Trophoblast cell (in vitro differentiated cells and primary cell): ENCODE measurements at regions not wholly inside any gene's neighbourhood (a gene's known extent, or its start where the extent isn't known, plus 50 kb on each side); places are given as distances from the start of the nearest gene placed in this dataset.

Experiments
- DNase-seq, 2 donors: peaks; one replicate each; pipeline ENCODE4 v3.0.0-alpha.2; 2016
- H2AFZ ChIP-seq: 2 replicates; pipeline ENCODE4 v1.6.1; 2013; ENCODE audit warnings: low read length, moderate library complexity, mild to moderate bottlenecking; ENCODE audit not compliant: insufficient read depth, poor library complexity
- H2AK5ac ChIP-seq: 2 replicates; pipeline ENCODE4 v1.6.1; 2013; ENCODE audit warnings: mild to moderate bottlenecking, low read length
- H2BK120ac ChIP-seq: 2 replicates; pipeline ENCODE4 v1.6.1; 2013; ENCODE audit warnings: low read length, mild to moderate bottlenecking, moderate library complexity; ENCODE audit not compliant: insufficient read depth, poor library complexity
- H2BK12ac ChIP-seq: 2 replicates; pipeline ENCODE4 v1.6.1; 2013; ENCODE audit warnings: mild to moderate bottlenecking, low read length, moderate library complexity
- H2BK5ac ChIP-seq: 2 replicates; pipeline ENCODE4 v1.6.1; 2013; ENCODE audit warnings: low read length, low read depth, moderate library complexity, mild to moderate bottlenecking; ENCODE audit not compliant: poor library complexity
- H3K14ac ChIP-seq: 2 replicates; pipeline ENCODE4 v1.6.1; 2013; ENCODE audit warnings: mild to moderate bottlenecking, low read length
- H3K18ac ChIP-seq: 2 replicates; pipeline ENCODE4 v1.6.1; 2013; ENCODE audit warnings: mild to moderate bottlenecking, low read length
- H3K23ac ChIP-seq: 2 replicates; pipeline ENCODE4 v1.6.1; 2013; ENCODE audit warnings: low read length
- H3K27ac ChIP-seq: 2 replicates; pipeline ENCODE4 v1.5.1; 2013; ENCODE audit warnings: low read depth, mild to moderate bottlenecking, inconsistent platforms, low read length, moderate library complexity
- H3K27me3 ChIP-seq: 2 replicates; pipeline ENCODE4 v1.6.1; 2013; ENCODE audit warnings: inconsistent platforms, mild to moderate bottlenecking, low read length, moderate library complexity; ENCODE audit not compliant: insufficient read depth
- H3K36me3 ChIP-seq, 2 experiments: 1 replicate in 1 of 2; 2 replicates in 1 of 2; pipeline ENCODE4 v1.6.1; 2013; ENCODE audit warnings: low read length in 2 of 2, mild to moderate bottlenecking in 2 of 2, moderate library complexity in 1 of 2; ENCODE audit not compliant: insufficient read depth in 2 of 2, control insufficient read depth in 1 of 2
- H3K4ac ChIP-seq: 2 replicates; pipeline ENCODE4 v1.6.1; 2013; ENCODE audit warnings: low read depth, mild to moderate bottlenecking, low read length, moderate library complexity
- H3K4me1 ChIP-seq, 2 experiments: 1 replicate in 1 of 2; 2 replicates in 1 of 2; pipeline ENCODE4 v1.6.1; 2013; ENCODE audit warnings: low read length in 2 of 2, mild to moderate bottlenecking in 2 of 2, moderate library complexity in 1 of 2; ENCODE audit not compliant: insufficient read depth in 2 of 2, control insufficient read depth in 1 of 2
- H3K4me2 ChIP-seq: 2 replicates; pipeline ENCODE4 v1.6.1; 2013; ENCODE audit warnings: inconsistent platforms, mild to moderate bottlenecking, low read length, moderate library complexity
- H3K4me3 ChIP-seq: 2 replicates; pipeline ENCODE4 v1.5.1; 2013; ENCODE audit warnings: mild to moderate bottlenecking, low read depth, low read length, inconsistent platforms
- H3K79me1 ChIP-seq: one replicate; pipeline ENCODE4 v1.6.1; 2013; ENCODE audit warnings: low read length
- H3K79me2 ChIP-seq: 2 replicates; pipeline ENCODE4 v1.6.1; 2013; ENCODE audit warnings: low read length, mild to moderate bottlenecking; ENCODE audit not compliant: control insufficient read depth, insufficient read depth, poor library complexity
- H3K9ac ChIP-seq: 2 replicates; pipeline ENCODE4 v1.6.1; 2013; ENCODE audit warnings: mild to moderate bottlenecking, low read length
- H3K9me3 ChIP-seq: 2 replicates; pipeline ENCODE4 v1.6.1; 2013; ENCODE audit warnings: low read depth, mild to moderate bottlenecking, control low read depth, inconsistent platforms, low read length; ENCODE audit not compliant: insufficient read depth
- H4K12ac ChIP-seq: 2 replicates; pipeline ENCODE4 v1.6.1; 2013; ENCODE audit warnings: low read depth, mild to moderate bottlenecking, low read length, moderate library complexity
- H4K8ac ChIP-seq: 2 replicates; pipeline ENCODE4 v1.6.1; 2013; ENCODE audit warnings: low read depth, mild to moderate bottlenecking, low read length, moderate library complexity
- H4K91ac ChIP-seq: one replicate; pipeline ENCODE4 v1.6.1; 2013; ENCODE audit warnings: low read depth, mild to moderate bottlenecking, low read length, moderate library complexity
- WGBS: extraction: QIAGEN DNeasy Blood & Tissue Kit; methylation state at CpG from one replicate; pipeline ENCODE4 v1.1.7; 2013; ENCODE audit warnings: missing lambda C conversion rate; ENCODE audit not compliant: insufficient read length, insufficient coverage; ENCODE audit errors: extremely low coverage; 5-methylcytosine and 5-hydroxymethylcytosine counted together

DNA sequence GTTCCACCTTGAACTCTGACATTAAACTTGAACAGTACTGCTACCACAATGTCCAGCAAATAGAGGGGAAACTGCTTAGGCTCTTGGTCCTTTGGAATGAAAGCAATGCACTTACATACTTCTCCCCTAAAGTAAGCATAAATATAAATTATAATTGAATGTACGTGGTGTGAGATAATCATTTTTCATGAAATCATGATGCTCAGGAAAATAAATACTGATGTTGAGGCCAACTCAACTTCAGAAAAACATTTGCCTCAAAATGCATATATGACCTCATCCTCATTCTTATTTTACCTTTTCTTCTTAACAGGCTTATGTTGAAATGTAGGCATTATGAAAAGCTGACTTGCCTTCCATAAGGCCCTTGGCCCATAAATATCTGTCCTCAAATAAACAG, 166.3 kb downstream of the KDR start:
- Histone ChIP-seq H2BK120ac (no peak overlapping the region), H3K36me3 (no peaks in the 10 kb centered on the region), H3K23ac (no peak overlapping the region), H3K4me2 (no peak overlapping the region), H4K12ac (no peak overlapping the region), H3K79me1 (peaks cover 3% of the 10 kb centered on the region), H2AFZ (no peak overlapping the region), H3K4ac (no peak overlapping the region), H3K18ac (no peak overlapping the region), H3K9ac (no peak overlapping the region), H3K14ac (no peak overlapping the region), H2BK12ac (no peak overlapping the region), H3K4me3 (no peak overlapping the region), H3K27me3 (no peaks in the 10 kb centered on the region), H3K9me3 (no peaks in the 10 kb centered on the region), H3K4me1 (peaks cover 9 to 15% of the 10 kb centered on the region in 2 experiments), H3K27ac (no peak overlapping the region), H3K79me2 (no peaks in the 10 kb centered on the region), H4K91ac (no peak overlapping the region), H2BK5ac (no peak overlapping the region), H2AK5ac (no peak overlapping the region), H4K8ac (no peak overlapping the region)
- WGBS = no CpG with 5 or more reads among the region's 1 CpG
- no peak for DNase-seq

DNA sequence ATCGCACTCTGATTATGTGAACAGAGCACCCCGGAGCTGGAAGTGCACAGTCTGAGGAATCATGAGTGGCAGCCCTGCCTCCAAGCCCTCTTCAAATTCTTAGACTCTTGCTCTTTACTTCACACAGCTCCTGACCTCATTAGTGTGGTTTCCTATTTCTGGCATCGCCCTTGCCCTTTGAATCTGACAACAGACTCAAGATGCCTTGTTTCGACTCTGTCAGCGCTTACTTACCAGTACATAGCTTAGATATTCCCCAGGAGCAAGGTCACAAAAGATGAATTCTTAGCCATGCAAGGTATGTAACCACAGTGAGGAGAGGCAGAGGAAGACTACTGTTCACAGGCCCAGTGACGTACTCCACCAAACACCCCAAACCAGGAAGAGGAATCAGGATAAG, 167.2 kb downstream of the KDR start:
- Histone ChIP-seq H4K12ac (no peak overlapping the region), H2BK12ac (no peak overlapping the region), H3K4me1 (peaks cover 9 to 15% of the 10 kb centered on the region in 2 experiments), H3K36me3 (no peaks in the 10 kb centered on the region), H3K9me3 (no peaks in the 10 kb centered on the region), H3K79me2 (no peaks in the 10 kb centered on the region), H3K18ac (no peak overlapping the region), H2BK5ac (no peak overlapping the region), H3K4ac (no peak overlapping the region), H2AFZ (no peak overlapping the region), H3K27ac (peak overlapping the region; percentile 52), H3K27me3 (no peaks in the 10 kb centered on the region), H3K23ac (no peak overlapping the region), H2AK5ac (no peak overlapping the region), H2BK120ac (no peak overlapping the region), H3K9ac (no peak overlapping the region), H3K79me1 (peaks cover 3% of the 10 kb centered on the region), H3K4me2 (no peak overlapping the region), H4K91ac (no peak overlapping the region), H3K4me3 (no peak overlapping the region), H3K14ac (no peak overlapping the region), H4K8ac (no peak overlapping the region)
- no CpG with 5 or more reads among the region's 6 CpGs for WGBS
- DNase-seq = peak; percentile 51 to 79

DNA sequence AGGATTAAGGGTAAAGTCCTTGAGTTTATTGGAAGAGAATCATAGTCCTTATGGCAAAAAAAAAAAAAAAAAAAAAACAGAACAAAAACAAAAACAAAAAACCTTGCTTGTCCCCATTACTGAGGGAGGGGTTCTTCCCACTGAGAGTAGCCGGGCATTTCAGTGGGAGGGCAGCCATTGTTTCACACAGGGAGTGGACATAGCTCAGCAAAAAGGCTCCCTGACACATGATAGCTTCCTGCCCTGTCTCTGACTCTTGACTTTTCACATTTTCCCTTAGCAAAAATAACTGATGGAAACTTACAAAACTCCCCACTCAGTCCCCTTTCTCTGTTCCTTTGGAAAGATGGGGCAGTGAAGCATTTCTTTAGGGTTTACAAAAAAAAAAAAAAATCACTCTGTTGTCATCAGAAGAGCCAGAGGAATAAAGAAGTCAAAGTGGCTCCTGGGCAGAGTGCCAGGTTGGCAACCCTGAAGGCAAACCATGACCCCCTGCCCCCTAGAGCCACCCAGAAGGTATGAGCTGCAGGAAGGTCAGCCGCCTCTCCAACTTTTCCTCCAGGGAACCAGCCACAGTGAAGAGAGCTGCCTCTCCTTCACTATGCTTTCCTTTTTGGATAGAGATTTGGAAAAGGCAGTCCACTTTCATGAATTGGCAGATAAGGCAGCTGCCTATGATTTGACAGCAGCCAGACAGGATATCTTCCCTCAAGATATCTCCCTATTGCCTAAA, 170.6 kb downstream of the KDR start:
- Histone ChIP-seq H4K12ac (no peak overlapping the region), H3K14ac (peak overlapping the region; percentile 41), H3K4me1 (peaks cover 9 to 14% of the 10 kb centered on the region in 2 experiments), H2BK120ac (no peak overlapping the region), H3K4me3 (no peak overlapping the region), H3K27ac (peak overlapping the region; percentile 40), H3K9ac (no peak overlapping the region), H3K23ac (no peak overlapping the region), H3K79me1 (peaks cover 3% of the 10 kb centered on the region), H2BK5ac (no peak overlapping the region), H2BK12ac (peak overlapping the region; percentile 11), H3K4me2 (no peak overlapping the region), H4K91ac (no peak overlapping the region), H3K79me2 (no peaks in the 10 kb centered on the region), H4K8ac (no peak overlapping the region), H2AK5ac (no peak overlapping the region), H3K4ac (no peak overlapping the region), H3K18ac (peak overlapping the region; percentile 21), H3K9me3 (no peaks in the 10 kb centered on the region), H3K36me3 (no peaks in the 10 kb centered on the region), H2AFZ (no peak overlapping the region), H3K27me3 (no peaks in the 10 kb centered on the region)
- WGBS = no CpG with 5 or more reads among the region's 2 CpGs
- no peak for DNase-seq

DNA sequence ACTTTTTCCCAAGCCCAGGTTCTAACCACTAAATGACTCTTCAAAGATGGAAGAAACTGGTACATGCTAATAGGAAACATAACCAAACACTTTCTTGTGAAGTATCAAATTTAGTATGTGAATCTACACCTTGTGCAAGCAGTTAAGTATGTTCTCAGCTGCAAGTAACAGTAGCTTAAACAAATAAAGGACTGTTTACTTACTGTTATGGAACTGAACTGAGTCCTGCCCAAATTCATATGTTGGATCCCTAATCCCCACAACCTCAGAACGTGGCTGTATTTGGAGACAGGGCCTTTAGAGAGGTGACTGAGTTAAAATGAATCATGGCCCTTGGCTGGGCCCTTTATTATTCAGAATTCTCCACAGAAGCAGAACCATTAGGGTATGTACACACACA, 178.7 kb downstream of the KDR start:
- Histone ChIP-seq H3K14ac (no peak overlapping the region), H3K27me3 (no peaks in the 10 kb centered on the region), H3K79me1 (no peaks in the 10 kb centered on the region), H4K8ac (no peak overlapping the region), H3K36me3 (no peaks in the 10 kb centered on the region), H3K79me2 (no peaks in the 10 kb centered on the region), H3K4me2 (no peak overlapping the region), H3K23ac (no peak overlapping the region), H2BK5ac (no peak overlapping the region), H2AK5ac (no peak overlapping the region), H3K9ac (no peak overlapping the region), H4K12ac (no peak overlapping the region), H3K4me3 (no peak overlapping the region), H3K4me1 (no peaks in the 10 kb centered on the region), H2BK12ac (no peak overlapping the region), H3K9me3 (no peaks in the 10 kb centered on the region), H2AFZ (no peak overlapping the region), H4K91ac (no peak overlapping the region), H3K18ac (no peak overlapping the region), H2BK120ac (no peak overlapping the region), H3K27ac (no peak overlapping the region), H3K4ac (no peak overlapping the region)
- no CpG with 5 or more reads among the region's 1 CpG for WGBS
- no peak for DNase-seq
